PC-9 (cell line): ENCODE measurements at regions not wholly inside any gene's neighbourhood (a gene's known extent, or its start where the extent isn't known, plus 50 kb on each side); places are given as distances from the start of the nearest gene placed in this dataset.

Experiments used
- BruUV-seq: library from RNA; stranded (reverse); fragments of 400-500 nt; replicated peaks from 2 replicates; lab custom pipeline; 2021; lab: Mats Ljungman, UMichigan
- CTCF ChIA-PET: fragments of 300-600 bp; sonication (Branson Sonifier 250); formaldehyde crosslinking; loops from one replicate; lab custom pipeline; 2022; ENCODE audit warnings: antibody characterized with exemption; lab: Charles Lee
- POLR2A ChIA-PET: fragments of 300-600 bp; sonication (Branson Sonifier 250); formaldehyde crosslinking; loops from one replicate; lab custom pipeline; 2022; ENCODE audit warnings: antibody characterized with exemption; ENCODE audit not compliant: unreplicated experiment; lab: Charles Lee
- DNase-seq, 2 experiments: peaks; one replicate each; pipeline versions ENCODE4 v3.0.0 to v3.0.0-alpha.2; 2015 to 2022; ENCODE audit warnings: mixed read lengths in 1 of 2
- H2AFZ ChIP-seq: fragments of 200-600 bp; sonication (generic); 2 replicates; pipeline ENCODE4 v1.8.1; 2017; ENCODE audit warnings: antibody characterized with exemption
- H3F3A ChIP-seq: fragments of 200-600 bp; sonication (generic); 2 replicates; pipeline ENCODE4 v1.8.1; 2017; ENCODE audit warnings: antibody characterized with exemption, mild to moderate bottlenecking, low read depth; ENCODE audit not compliant: insufficient read depth
- H3K27ac ChIP-seq: fragments of 200-600 bp; sonication (generic); 2 replicates; pipeline ENCODE4 v1.6.1; 2016; ENCODE audit warnings: mixed run types
- H3K27me3 ChIP-seq: fragments of 200-600 bp; sonication (generic); 2 replicates; pipeline ENCODE4 v1.6.1; 2016; ENCODE audit warnings: low read depth, mixed run types; ENCODE audit not compliant: insufficient read depth
- H3K36me3 ChIP-seq: fragments of 200-600 bp; sonication (generic); 2 replicates; pipeline ENCODE4 v1.6.1; 2016; ENCODE audit warnings: low read depth, mixed run types
- H3K4me1 ChIP-seq: fragments of 200-600 bp; sonication (generic); replicated peaks from 2 replicates; pipeline ENCODE4 v1.6.1; 2016; ENCODE audit warnings: mixed run types; ENCODE audit not compliant: insufficient read depth
- H3K4me2 ChIP-seq: fragments of 200-600 bp; sonication (generic); 2 replicates; pipeline ENCODE4 v1.6.1; 2017; ENCODE audit warnings: mixed run types
- H3K4me3 ChIP-seq: fragments of 200-600 bp; sonication (generic); 2 replicates; pipeline ENCODE4 v1.6.1; 2016; ENCODE audit warnings: mixed run types
- H3K79me2 ChIP-seq: fragments of 200-600 bp; sonication (generic); 2 replicates; pipeline ENCODE4 v1.6.1; 2017; ENCODE audit warnings: low read depth, mixed run types
- H3K9me2 ChIP-seq: fragments of 200-600 bp; sonication (generic); 2 replicates; pipeline ENCODE4 v1.8.1; 2017; ENCODE audit warnings: mild to moderate bottlenecking; ENCODE audit not compliant: insufficient read depth
- H3K9me3 ChIP-seq: fragments of 200-600 bp; sonication (generic); 2 replicates; pipeline ENCODE4 v1.8.1; 2016; ENCODE audit warnings: low read depth; ENCODE audit not compliant: insufficient read depth
- H4K20me1 ChIP-seq: fragments of 200-600 bp; sonication (generic); 2 replicates; pipeline ENCODE4 v1.8.1; 2017; ENCODE audit not compliant: insufficient read depth
- EZH2 ChIP-seq: fragments of 200-600 bp; sonication (generic); IDR thresholded peaks from 2 replicates; pipeline ENCODE4 v1.8.0; 2017; ENCODE audit warnings: antibody characterized with exemption, low read depth
- intact Hi-C: fragments of 100-400 bp; cut with micrococcal nuclease; formaldehyde crosslinking; loops from one replicate; pipeline ENCODE4 v1.10.0; 2022; ENCODE audit not compliant: unreplicated experiment
- TF ChIP-seq, protein P1 (sequence below): fragments of 200-600 bp; sonication (generic); conservative IDR thresholded peaks from 2 replicates; pipeline ENCODE4 v1.6.1; 2017; ENCODE audit warnings: mixed run types, antibody characterized with exemption, mild to moderate bottlenecking, moderate library complexity

DNA sequence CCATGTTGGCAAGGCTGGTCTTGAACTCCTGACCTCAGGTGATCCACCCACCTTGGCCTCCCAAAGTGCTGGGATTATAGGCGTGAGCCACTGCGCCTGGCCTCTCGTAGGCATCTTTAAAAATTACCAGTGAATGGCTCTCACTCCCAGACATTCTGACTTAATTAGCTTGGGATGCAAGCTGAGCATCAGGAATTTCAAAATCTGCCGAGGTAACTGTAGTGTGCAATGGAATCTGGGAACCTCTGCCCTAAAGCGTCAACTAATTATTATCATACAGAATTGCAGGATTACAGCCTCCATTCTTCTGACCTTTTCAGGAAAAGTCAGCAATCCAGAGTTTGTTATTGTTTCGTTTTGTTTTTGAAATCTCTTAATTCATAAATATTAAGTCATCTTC, 213.4 kb upstream of the DMAC1 start:
- H3K4me1 ChIP-seq, result no peaks in the 10 kb centered on the region
- peak in 1 of 2 experiments; percentile 35 for DNase-seq
- H3K27me3 ChIP-seq, result no peaks in the 10 kb centered on the region
- ChIA-PET POLR2A (no interaction called here), CTCF (no interaction called here)
- BruUV-seq, result no TSS peak
- H3K4me3 ChIP-seq, result no peak overlapping the region
- H3K9me2 ChIP-seq, result no peaks in the 10 kb centered on the region
- H4K20me1 ChIP-seq, result no peaks in the 10 kb centered on the region
- intact Hi-C loops, result no loop called here
- no peaks in the 10 kb centered on the region for H3K79me2 ChIP-seq
- no peaks in the 10 kb centered on the region for H3K9me3 ChIP-seq
- no peak overlapping the region for H3K4me2 ChIP-seq
- H3K27ac ChIP-seq, result no peak overlapping the region
- H3K36me3 ChIP-seq, result no peaks in the 10 kb centered on the region
- H2AFZ ChIP-seq, result no peak overlapping the region
- no peaks in the 10 kb centered on the region for H3F3A ChIP-seq
- no peak for TF ChIP-seq EZH2
- TF ChIP-seq, protein P1, sequence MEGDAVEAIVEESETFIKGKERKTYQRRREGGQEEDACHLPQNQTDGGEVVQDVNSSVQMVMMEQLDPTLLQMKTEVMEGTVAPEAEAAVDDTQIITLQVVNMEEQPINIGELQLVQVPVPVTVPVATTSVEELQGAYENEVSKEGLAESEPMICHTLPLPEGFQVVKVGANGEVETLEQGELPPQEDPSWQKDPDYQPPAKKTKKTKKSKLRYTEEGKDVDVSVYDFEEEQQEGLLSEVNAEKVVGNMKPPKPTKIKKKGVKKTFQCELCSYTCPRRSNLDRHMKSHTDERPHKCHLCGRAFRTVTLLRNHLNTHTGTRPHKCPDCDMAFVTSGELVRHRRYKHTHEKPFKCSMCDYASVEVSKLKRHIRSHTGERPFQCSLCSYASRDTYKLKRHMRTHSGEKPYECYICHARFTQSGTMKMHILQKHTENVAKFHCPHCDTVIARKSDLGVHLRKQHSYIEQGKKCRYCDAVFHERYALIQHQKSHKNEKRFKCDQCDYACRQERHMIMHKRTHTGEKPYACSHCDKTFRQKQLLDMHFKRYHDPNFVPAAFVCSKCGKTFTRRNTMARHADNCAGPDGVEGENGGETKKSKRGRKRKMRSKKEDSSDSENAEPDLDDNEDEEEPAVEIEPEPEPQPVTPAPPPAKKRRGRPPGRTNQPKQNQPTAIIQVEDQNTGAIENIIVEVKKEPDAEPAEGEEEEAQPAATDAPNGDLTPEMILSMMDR, result no peak

DNA sequence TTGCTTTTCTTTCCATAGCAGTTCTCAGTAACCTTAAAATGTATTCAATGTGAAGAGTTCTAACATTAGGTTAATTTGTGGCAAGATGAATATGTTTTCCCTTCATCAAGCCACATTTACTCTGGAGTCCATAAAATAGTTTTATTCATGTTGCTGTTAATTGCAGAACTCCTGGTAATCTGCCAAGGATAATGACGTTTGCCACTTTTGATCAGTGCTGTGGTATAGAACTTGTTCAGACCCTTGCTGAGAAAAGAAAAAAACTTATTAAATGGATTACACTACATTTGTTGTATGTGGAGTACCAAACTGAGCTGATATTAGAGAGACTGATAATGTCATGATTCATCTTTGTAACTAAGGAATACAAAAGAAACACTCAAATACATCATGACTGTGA, 212.4 kb upstream of the DMAC1 start:
- H3K9me2 ChIP-seq, result no peaks in the 10 kb centered on the region
- no peaks in the 10 kb centered on the region for H3K79me2 ChIP-seq
- DNase-seq, result no peak
- H3K4me1 ChIP-seq, result no peaks in the 10 kb centered on the region
- no peaks in the 10 kb centered on the region for H3K9me3 ChIP-seq
- H3K4me2 ChIP-seq, result no peak overlapping the region
- no peaks in the 10 kb centered on the region for H3K36me3 ChIP-seq
- H2AFZ ChIP-seq, result no peak overlapping the region
- no peaks in the 10 kb centered on the region for H3K27me3 ChIP-seq
- no peaks in the 10 kb centered on the region for H3F3A ChIP-seq
- BruUV-seq, result no TSS peak
- H4K20me1 ChIP-seq, result no peaks in the 10 kb centered on the region
- no peak overlapping the region for H3K27ac ChIP-seq
- no peak overlapping the region for H3K4me3 ChIP-seq
- CTCF ChIA-PET, result no interaction called here
- intact Hi-C loops, result no loop called here
- no peak for TF ChIP-seq EZH2
- TF ChIP-seq, protein P1, result no peak
- POLR2A ChIA-PET, result no interaction called here

DNA sequence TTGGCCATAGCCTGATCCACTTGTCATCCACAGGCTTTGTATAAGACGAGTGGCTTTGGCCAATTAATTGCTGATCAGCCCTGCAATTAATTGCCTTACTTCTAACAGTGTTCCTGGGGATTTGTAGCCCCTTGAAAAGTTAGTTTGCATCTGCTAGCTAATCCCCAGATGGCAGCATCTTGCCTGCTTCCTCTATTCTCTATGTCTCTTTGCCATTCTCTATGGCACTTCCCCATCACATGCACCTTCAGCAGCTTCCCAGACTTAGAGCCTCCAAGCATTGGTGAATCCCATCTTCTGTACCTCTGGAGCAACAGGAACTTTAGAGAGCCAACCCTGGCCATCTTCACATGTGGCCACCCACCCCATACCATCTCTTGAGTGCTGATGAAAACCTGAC, 197.0 kb upstream of the DMAC1 start:
- BruUV-seq, result no TSS peak
- no peaks in the 10 kb centered on the region for H3K9me2 ChIP-seq
- no peaks in the 10 kb centered on the region for H3K36me3 ChIP-seq
- CTCF ChIA-PET, result no interaction called here
- no peak for DNase-seq
- no peaks in the 10 kb centered on the region for H3F3A ChIP-seq
- intact Hi-C loops, result no loop called here
- H3K4me3 ChIP-seq, result no peak overlapping the region
- no peak overlapping the region for H3K4me2 ChIP-seq
- H3K27ac ChIP-seq, result no peak overlapping the region
- no peak overlapping the region for H2AFZ ChIP-seq
- no peaks in the 10 kb centered on the region for H3K4me1 ChIP-seq
- POLR2A ChIA-PET, result no interaction called here
- no peaks in the 10 kb centered on the region for H4K20me1 ChIP-seq
- H3K79me2 ChIP-seq, result no peaks in the 10 kb centered on the region
- no peaks in the 10 kb centered on the region for H3K27me3 ChIP-seq
- TF ChIP-seq, protein P1, result no peak
- no peak for TF ChIP-seq EZH2
- H3K9me3 ChIP-seq, result no peaks in the 10 kb centered on the region
